ENCODE measurements at regions not wholly inside any gene's neighbourhood (a gene's known extent, or its start where the extent isn't known, plus 50 kb on each side); places are given as distances from the start of the nearest gene placed in this dataset.

- TF ChIP-seq, protein P1, sequence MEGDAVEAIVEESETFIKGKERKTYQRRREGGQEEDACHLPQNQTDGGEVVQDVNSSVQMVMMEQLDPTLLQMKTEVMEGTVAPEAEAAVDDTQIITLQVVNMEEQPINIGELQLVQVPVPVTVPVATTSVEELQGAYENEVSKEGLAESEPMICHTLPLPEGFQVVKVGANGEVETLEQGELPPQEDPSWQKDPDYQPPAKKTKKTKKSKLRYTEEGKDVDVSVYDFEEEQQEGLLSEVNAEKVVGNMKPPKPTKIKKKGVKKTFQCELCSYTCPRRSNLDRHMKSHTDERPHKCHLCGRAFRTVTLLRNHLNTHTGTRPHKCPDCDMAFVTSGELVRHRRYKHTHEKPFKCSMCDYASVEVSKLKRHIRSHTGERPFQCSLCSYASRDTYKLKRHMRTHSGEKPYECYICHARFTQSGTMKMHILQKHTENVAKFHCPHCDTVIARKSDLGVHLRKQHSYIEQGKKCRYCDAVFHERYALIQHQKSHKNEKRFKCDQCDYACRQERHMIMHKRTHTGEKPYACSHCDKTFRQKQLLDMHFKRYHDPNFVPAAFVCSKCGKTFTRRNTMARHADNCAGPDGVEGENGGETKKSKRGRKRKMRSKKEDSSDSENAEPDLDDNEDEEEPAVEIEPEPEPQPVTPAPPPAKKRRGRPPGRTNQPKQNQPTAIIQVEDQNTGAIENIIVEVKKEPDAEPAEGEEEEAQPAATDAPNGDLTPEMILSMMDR (IDR thresholded peaks at IDR 0.05; ENCODE audit: insufficient read depth, low read length), result no peak
- TF ChIP-seq, protein P2, sequence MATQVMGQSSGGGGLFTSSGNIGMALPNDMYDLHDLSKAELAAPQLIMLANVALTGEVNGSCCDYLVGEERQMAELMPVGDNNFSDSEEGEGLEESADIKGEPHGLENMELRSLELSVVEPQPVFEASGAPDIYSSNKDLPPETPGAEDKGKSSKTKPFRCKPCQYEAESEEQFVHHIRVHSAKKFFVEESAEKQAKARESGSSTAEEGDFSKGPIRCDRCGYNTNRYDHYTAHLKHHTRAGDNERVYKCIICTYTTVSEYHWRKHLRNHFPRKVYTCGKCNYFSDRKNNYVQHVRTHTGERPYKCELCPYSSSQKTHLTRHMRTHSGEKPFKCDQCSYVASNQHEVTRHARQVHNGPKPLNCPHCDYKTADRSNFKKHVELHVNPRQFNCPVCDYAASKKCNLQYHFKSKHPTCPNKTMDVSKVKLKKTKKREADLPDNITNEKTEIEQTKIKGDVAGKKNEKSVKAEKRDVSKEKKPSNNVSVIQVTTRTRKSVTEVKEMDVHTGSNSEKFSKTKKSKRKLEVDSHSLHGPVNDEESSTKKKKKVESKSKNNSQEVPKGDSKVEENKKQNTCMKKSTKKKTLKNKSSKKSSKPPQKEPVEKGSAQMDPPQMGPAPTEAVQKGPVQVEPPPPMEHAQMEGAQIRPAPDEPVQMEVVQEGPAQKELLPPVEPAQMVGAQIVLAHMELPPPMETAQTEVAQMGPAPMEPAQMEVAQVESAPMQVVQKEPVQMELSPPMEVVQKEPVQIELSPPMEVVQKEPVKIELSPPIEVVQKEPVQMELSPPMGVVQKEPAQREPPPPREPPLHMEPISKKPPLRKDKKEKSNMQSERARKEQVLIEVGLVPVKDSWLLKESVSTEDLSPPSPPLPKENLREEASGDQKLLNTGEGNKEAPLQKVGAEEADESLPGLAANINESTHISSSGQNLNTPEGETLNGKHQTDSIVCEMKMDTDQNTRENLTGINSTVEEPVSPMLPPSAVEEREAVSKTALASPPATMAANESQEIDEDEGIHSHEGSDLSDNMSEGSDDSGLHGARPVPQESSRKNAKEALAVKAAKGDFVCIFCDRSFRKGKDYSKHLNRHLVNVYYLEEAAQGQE (IDR thresholded peaks at IDR 0.05; ENCODE audit: insufficient replicate concordance, low read depth), result no peak
- TF ChIP-seq POLR2AphosphoS5 (IDR thresholded peaks at IDR 0.05; ENCODE audit: low read depth), result no peak
Measured at GRCh38 chr4:26101011-26101410, 187.0 kb downstream of the SMIM20 start.

Measured in HL-60 (cell line).